Neural progenitor cell (in vitro differentiated cells): ENCODE measurements at regions not wholly inside any gene's neighbourhood (a gene's known extent, or its start where the extent isn't known, plus 50 kb on each side); places are given as distances from the start of the nearest gene placed in this dataset.

Experiments
- DNase-seq: peaks from one replicate; pipeline ENCODE4 v3.0.0-alpha.2; 2016; ENCODE audit warnings: low spot score
- H2AFZ ChIP-seq: fragments of 200-600 bp; sonication (generic); replicated peaks from 2 replicates; pipeline ENCODE4 v1.6.1; 2016; ENCODE audit warnings: antibody characterized with exemption
- H3F3A ChIP-seq: fragments of 200-600 bp; sonication (generic); 2 replicates; pipeline ENCODE4 v1.6.1; 2016; ENCODE audit warnings: antibody characterized with exemption, low read depth
- H3K27ac ChIP-seq: fragments of 200-600 bp; sonication (generic); 2 replicates; pipeline ENCODE4 v1.5.1; 2016; ENCODE audit warnings: mild to moderate bottlenecking
- H3K27me3 ChIP-seq: fragments of 200-600 bp; sonication (generic); 2 replicates; pipeline ENCODE4 v1.6.1; 2016; ENCODE audit warnings: mild to moderate bottlenecking, moderate library complexity
- H3K36me3 ChIP-seq: fragments of 200-600 bp; sonication (generic); 2 replicates; pipeline ENCODE4 v1.5.1; 2016
- H3K4me1 ChIP-seq: fragments of 200-600 bp; sonication (generic); 2 replicates; pipeline ENCODE4 v1.6.1; 2016; ENCODE audit warnings: mixed run types
- H3K4me2 ChIP-seq: fragments of 200-600 bp; sonication (generic); 2 replicates; pipeline ENCODE4 v1.6.1; 2016
- H3K4me3 ChIP-seq: fragments of 200-600 bp; sonication (generic); 2 replicates; pipeline ENCODE4 v1.5.1; 2016
- H3K79me2 ChIP-seq: fragments of 200-600 bp; sonication (generic); 2 replicates; pipeline ENCODE4 v1.6.1; 2016; ENCODE audit warnings: low read depth
- H3K9ac ChIP-seq: fragments of 200-600 bp; sonication (generic); 2 replicates; pipeline ENCODE4 v1.6.1; 2016
- H3K9me3 ChIP-seq: fragments of 200-600 bp; sonication (generic); 2 replicates; pipeline ENCODE4 v1.5.1; 2016; ENCODE audit warnings: low read depth
- H4K20me1 ChIP-seq: fragments of 200-600 bp; sonication (generic); 2 replicates; pipeline ENCODE4 v1.6.1; 2016; ENCODE audit warnings: low read depth
- H3K27ac Mint-ChIP-seq: 3 replicates; pipeline ENCODE4 v1.8.0; 2021; ENCODE audit warnings: mixed read lengths
- H3K27me3 Mint-ChIP-seq: 2 replicates; pipeline ENCODE4 v1.8.0; 2022; ENCODE audit warnings: low read depth, mild to moderate bottlenecking, inconsistent platforms, moderate library complexity, mixed read lengths; ENCODE audit not compliant: insufficient read depth
- H3K36me3 Mint-ChIP-seq: 3 replicates; pipeline ENCODE4 v1.8.0; 2021; ENCODE audit warnings: mixed read lengths
- H3K4me1 Mint-ChIP-seq: 3 replicates; pipeline ENCODE4 v1.8.0; 2021; ENCODE audit warnings: mixed read lengths
- H3K4me3 Mint-ChIP-seq: 3 replicates; pipeline ENCODE4 v1.8.0; 2021; ENCODE audit warnings: mild to moderate bottlenecking, moderate library complexity, mixed read lengths
- H3K9me3 Mint-ChIP-seq: 3 replicates; pipeline ENCODE4 v1.8.0; 2020; ENCODE audit warnings: mixed read lengths
- CTCF ChIP-seq: fragments of 200-600 bp; sonication (generic); IDR thresholded peaks from 2 replicates; pipeline ENCODE4 v1.5.1; 2017; ENCODE audit warnings: antibody characterized with exemption, mild to moderate bottlenecking
- EZH2 ChIP-seq: fragments of 200-600 bp; sonication (generic); IDR thresholded peaks from 2 replicates; pipeline ENCODE4 v1.6.1; 2017; ENCODE audit warnings: antibody characterized with exemption, mild to moderate bottlenecking, moderate library complexity
- EZH2phosphoT487 ChIP-seq: fragments of 200-600 bp; sonication (generic); IDR thresholded peaks from 2 replicates; pipeline ENCODE4 v1.6.1; 2017; ENCODE audit warnings: antibody characterized with exemption

GRCh38 chr13:34028496-34029442 lies 210.8 kb downstream of the RFC3 start:
- H3K36me3 Mint-ChIP-seq = no peaks in the 10 kb centered on the region
- Histone ChIP-seq H4K20me1 (no peaks in the 10 kb centered on the region), H3K4me3 (no peak overlapping the region), H3K9me3 (no peaks in the 10 kb centered on the region), H3K27ac (no peak overlapping the region), H3K9ac (no peak overlapping the region), H2AFZ (no peak overlapping the region), H3K27me3 (no peaks in the 10 kb centered on the region), H3K79me2 (no peaks in the 10 kb centered on the region), H3K36me3 (no peaks in the 10 kb centered on the region), H3K4me1 (no peaks in the 10 kb centered on the region), H3F3A (no peaks in the 10 kb centered on the region), H3K4me2 (no peak overlapping the region)
- TF ChIP-seq EZH2phosphoT487 (no peak), EZH2 (no peak), CTCF (no peak)
- peaks cover 8% of the 10 kb centered on the region for H3K9me3 Mint-ChIP-seq
- no peak overlapping the region for H3K4me3 Mint-ChIP-seq
- H3K27ac Mint-ChIP-seq = no peak overlapping the region
- no peak for DNase-seq
- H3K4me1 Mint-ChIP-seq = no peaks in the 10 kb centered on the region
- H3K27me3 Mint-ChIP-seq = no peaks in the 10 kb centered on the region

- H3K4me1 Mint-ChIP-seq = no peaks in the 10 kb centered on the region
- H3K27me3 ChIP-seq = no peaks in the 10 kb centered on the region
- H3K9ac ChIP-seq = no peak overlapping the region
- no peak overlapping the region for H3K27ac ChIP-seq
- H3K4me2 ChIP-seq = no peak overlapping the region
- no peak overlapping the region for H2AFZ ChIP-seq
- peaks cover 14% of the 10 kb centered on the region for H3K9me3 Mint-ChIP-seq
- no peak overlapping the region for H3K4me3 Mint-ChIP-seq
- no peaks in the 10 kb centered on the region for H3K9me3 ChIP-seq
- DNase-seq = no peak
- peaks cover 7% of the 10 kb centered on the region for H3K36me3 Mint-ChIP-seq
- no peak overlapping the region for H3K27ac Mint-ChIP-seq
- H3K27me3 Mint-ChIP-seq = no peaks in the 10 kb centered on the region
- H3F3A ChIP-seq = no peaks in the 10 kb centered on the region
- no peaks in the 10 kb centered on the region for H3K36me3 ChIP-seq
- no peaks in the 10 kb centered on the region for H4K20me1 ChIP-seq
- no peaks in the 10 kb centered on the region for H3K79me2 ChIP-seq
- H3K4me3 ChIP-seq = no peak overlapping the region
- no peaks in the 10 kb centered on the region for H3K4me1 ChIP-seq
- TF ChIP-seq CTCF (no peak), EZH2 (no peak)
Measured at GRCh38 chr13:34030782-34031181, 212.8 kb downstream of the RFC3 start.

- Mint-ChIP-seq H3K27ac (no peak overlapping the region), H3K4me1 (no peaks in the 10 kb centered on the region), H3K27me3 (peaks cover 2% of the 10 kb centered on the region), H3K9me3 (peaks cover 14% of the 10 kb centered on the region), H3K36me3 (peaks cover 10% of the 10 kb centered on the region), H3K4me3 (no peak overlapping the region)
- Histone ChIP-seq H3K4me2 (no peak overlapping the region), H3K36me3 (no peaks in the 10 kb centered on the region), H3K27me3 (no peaks in the 10 kb centered on the region), H4K20me1 (no peaks in the 10 kb centered on the region), H3K27ac (no peak overlapping the region), H3K4me3 (no peak overlapping the region), H3K9me3 (no peaks in the 10 kb centered on the region), H2AFZ (no peak overlapping the region), H3K79me2 (no peaks in the 10 kb centered on the region), H3K4me1 (no peaks in the 10 kb centered on the region), H3K9ac (no peak overlapping the region), H3F3A (no peaks in the 10 kb centered on the region)
- TF ChIP-seq CTCF = no peak
- TF ChIP-seq EZH2 = no peak
- no peak for TF ChIP-seq EZH2phosphoT487
- DNase-seq = no peak
Measured at GRCh38 chr13:34031610-34032009, 213.7 kb downstream of the RFC3 start.
